Tibial nerve (tissue), 4 donors: ENCODE measurements at regions not wholly inside any gene's neighbourhood (a gene's known extent, or its start where the extent isn't known, plus 50 kb on each side); places are given as distances from the start of the nearest gene placed in this dataset.
"Not testable (repeated sequence)": the region's sequence is repeated elsewhere in the genome, so short reads cannot be mapped to it uniquely, and the experiment has no call there.

Experiments
- DNase-seq, 2 donors: peaks; one replicate each; pipeline ENCODE4 v3.0.0-alpha.2; 2019; ENCODE audit warnings: low spot score in 2 of 2
- H3K27ac ChIP-seq, 4 donors: fragments of 200-600 bp; sonication (generic) in 3 of 4; one replicate each; pipeline ENCODE4 v1.5.1; 2017 to 2019; ENCODE audit warnings: mild to moderate bottlenecking in 1 of 4
- H3K27me3 ChIP-seq, 2 donors: fragments of 200-600 bp; sonication (generic) in 1 of 2; one replicate each; pipeline versions ENCODE4 v1.5.1 to v1.6.0; 2017 to 2019
- H3K36me3 ChIP-seq, 3 donors: fragments of 200-600 bp; sonication (generic); one replicate each; pipeline ENCODE4 v1.5.1; 2018 to 2019
- H3K4me1 ChIP-seq, 4 donors: fragments of 200-600 bp; sonication (generic) in 3 of 4; one replicate each; pipeline ENCODE4 v1.5.1; 2017 to 2019
- H3K4me3 ChIP-seq, 4 donors: fragments of 200-600 bp; sonication (generic) in 3 of 4; one replicate each; pipeline ENCODE4 v1.5.1; 2017 to 2019; ENCODE audit warnings: mild to moderate bottlenecking in 1 of 4, moderate library complexity in 1 of 4
- H3K9me3 ChIP-seq, 4 donors: fragments of 200-600 bp; sonication (generic) in 3 of 4; one replicate each; pipeline ENCODE4 v1.5.1; 2017 to 2019
- CTCF ChIP-seq, 5 experiments: fragments of 200-600 bp in 3 of 5; fragments of 450-650 bp in 2 of 5; sonication (generic) in 3 of 5; IDR thresholded peaks; one replicate each; pipeline ENCODE4 v1.5.1; 2016 to 2019; ENCODE audit warnings: antibody characterized with exemption in 5 of 5, mild to moderate bottlenecking in 3 of 5, moderate library complexity in 2 of 5
- EP300 ChIP-seq, 2 donors: sonication (generic); formaldehyde crosslinking; IDR thresholded peaks; one replicate each; pipeline ENCODE4 v1.6.1; 2017; ENCODE audit warnings: antibody characterized with exemption in 2 of 2, mild to moderate bottlenecking in 1 of 2
- POLR2A ChIP-seq, 2 donors: fragments of 450-650 bp; IDR thresholded peaks; one replicate each; pipeline ENCODE4 v1.6.1; 2017; ENCODE audit warnings: antibody characterized with exemption in 2 of 2, mild to moderate bottlenecking in 2 of 2, moderate library complexity in 2 of 2
- WGBS, 2 donors: methylation state at CpG; one replicate each; pipeline ENCODE4 v1.1.5; 2018; 5-methylcytosine and 5-hydroxymethylcytosine counted together

- no peak for DNase-seq
- WGBS, 2 donors, result 89 to 93% methylated on average over 3 of the region's 3 CpGs
- no peak overlapping the region for H3K4me3 ChIP-seq
- no peaks in the 10 kb centered on the region for H3K4me1 ChIP-seq
- no peaks in the 10 kb centered on the region for H3K9me3 ChIP-seq
- H3K27ac ChIP-seq, result no peak overlapping the region
- TF ChIP-seq CTCF (IDR thresholded peaks at IDR 0.05) (no peak), EP300 (IDR thresholded peaks at IDR 0.05) (no peak), POLR2A (IDR thresholded peaks at IDR 0.05) (no peak)
- H3K36me3 ChIP-seq, result no peaks in the 10 kb centered on the region
- no peaks in the 10 kb centered on the region for H3K27me3 ChIP-seq
Observed at GRCh38 chr2:49702740-49703139, 548.4 kb upstream of the FSHR start.

- TF ChIP-seq CTCF (IDR thresholded peaks at IDR 0.05) (no peak), EP300 (IDR thresholded peaks at IDR 0.05) (no peak), POLR2A (IDR thresholded peaks at IDR 0.05) (no peak)
- DNase-seq, result no peak
- H3K4me1 ChIP-seq, result no peaks in the 10 kb centered on the region
- no peaks in the 10 kb centered on the region for H3K27me3 ChIP-seq
- H3K4me3 ChIP-seq, result no peak overlapping the region
- H3K9me3 ChIP-seq, result no peaks in the 10 kb centered on the region
- no peak overlapping the region for H3K27ac ChIP-seq
- H3K36me3 ChIP-seq, result no peaks in the 10 kb centered on the region
Observed at GRCh38 chr2:49693961-49694360, 539.6 kb upstream of the FSHR start.

- not testable (repeated sequence) for H3K36me3 ChIP-seq, H3K27ac ChIP-seq, H3K4me3 ChIP-seq, H3K27me3 ChIP-seq, H3K4me1 ChIP-seq, DNase-seq, H3K9me3 ChIP-seq
- WGBS, 2 donors, result 93 to 99% methylated on average over 2 of the region's 2 CpGs
Observed at GRCh38 chr2:49692022-49692421, 537.7 kb upstream of the FSHR start.

GRCh38 chr2:49687918-49688317, 533.6 kb upstream of the FSHR start:
- H3K27ac ChIP-seq, result no peak overlapping the region
- H3K4me3 ChIP-seq, result no peak overlapping the region
- WGBS, 2 donors, result 65 to 71% methylated on average over 1 of the region's 1 CpG
- H3K4me1 ChIP-seq, result no peaks in the 10 kb centered on the region
- TF ChIP-seq CTCF (IDR thresholded peaks at IDR 0.05) (peak in 3 of 5 experiments; percentile 25), POLR2A (IDR thresholded peaks at IDR 0.05) (no peak)
- H3K9me3 ChIP-seq, result no peaks in the 10 kb centered on the region
- no peaks in the 10 kb centered on the region for H3K27me3 ChIP-seq
- no peak for DNase-seq
- no peaks in the 10 kb centered on the region for H3K36me3 ChIP-seq

GRCh38 chr2:49686897-49687442, 532.7 kb upstream of the FSHR start:
- no peaks in the 10 kb centered on the region for H3K27me3 ChIP-seq
- H3K9me3 ChIP-seq, result no peaks in the 10 kb centered on the region
- no peak overlapping the region for H3K4me3 ChIP-seq
- H3K27ac ChIP-seq, result no peak overlapping the region
- DNase-seq, result no peak
- no peak for TF ChIP-seq POLR2A (IDR thresholded peaks at IDR 0.05)
- TF ChIP-seq CTCF (IDR thresholded peaks at IDR 0.05), result no peak
- TF ChIP-seq EP300 (IDR thresholded peaks at IDR 0.05), result no peak
- WGBS, 2 donors, result 40 to 46% methylated on average over 2 of the region's 2 CpGs
- H3K4me1 ChIP-seq, result no peaks in the 10 kb centered on the region
- no peaks in the 10 kb centered on the region for H3K36me3 ChIP-seq

GRCh38 chr2:49686291-49686690, 532.0 kb upstream of the FSHR start:
- no peaks in the 10 kb centered on the region for H3K4me1 ChIP-seq
- no peaks in the 10 kb centered on the region for H3K36me3 ChIP-seq
- no peak for DNase-seq

More at GRCh38 chr2:49686291-49686690, 532.0 kb upstream of the FSHR start:
- TF ChIP-seq CTCF (IDR thresholded peaks at IDR 0.05), result no peak
- TF ChIP-seq EP300 (IDR thresholded peaks at IDR 0.05), result no peak
- TF ChIP-seq POLR2A (IDR thresholded peaks at IDR 0.05), result no peak
- H3K4me3 ChIP-seq, result no peak overlapping the region
- 70 to 91% methylated on average over 2 of the region's 2 CpGs for WGBS, 2 donors
- H3K27me3 ChIP-seq, result no peaks in the 10 kb centered on the region
- no peak overlapping the region for H3K27ac ChIP-seq
- H3K9me3 ChIP-seq, result no peaks in the 10 kb centered on the region
